ENCODE measurements at regions not wholly inside any gene's neighbourhood (a gene's known extent, or its start where the extent isn't known, plus 50 kb on each side); places are given as distances from the start of the nearest gene placed in this dataset.
"Not testable (repeated sequence)": the region's sequence is repeated elsewhere in the genome, so short reads cannot be mapped to it uniquely, and the experiment has no call there.

DNA sequence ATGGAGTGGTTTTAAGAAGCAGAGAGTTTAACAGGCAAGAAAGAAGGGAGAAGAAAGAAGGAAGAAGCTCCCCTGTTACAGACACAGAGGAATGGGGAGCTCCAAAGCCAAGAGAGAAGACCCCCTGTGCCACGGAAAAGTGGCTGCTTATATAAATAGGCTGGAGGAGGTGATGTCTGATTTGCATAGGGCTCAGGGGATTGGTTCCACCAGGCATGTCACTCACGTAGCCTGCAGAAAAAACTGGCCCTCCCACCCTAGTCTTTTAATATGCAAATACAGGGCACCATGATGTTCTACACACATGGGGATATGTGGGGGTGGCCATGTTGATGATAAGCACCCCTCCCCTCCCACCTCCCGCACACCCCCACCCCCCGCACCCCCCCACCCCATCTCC lies 99.6 kb downstream of the ETS2 start:
- peaks cover 16% of the 10 kb centered on the region for H3K4me1 ChIP-seq (ENCODE audit: low read depth)
- H3K9me3 ChIP-seq (ENCODE audit: low read depth): no peaks in the 10 kb centered on the region
- H3K27me3 ChIP-seq: no peaks in the 10 kb centered on the region
- no peak overlapping the region for H3K4me3 ChIP-seq
- no peak for DNase-seq (ENCODE audit: low read depth in 1 of 2, low spot score in 1 of 2)
- no peak overlapping the region for H3K27ac ChIP-seq
- no peak for TF ChIP-seq CTCF (IDR thresholded peaks at IDR 0.05; ENCODE audit: low read depth, low read length)
- no peaks in the 10 kb centered on the region for H3K36me3 ChIP-seq

- Histone ChIP-seq H3K27me3 (no peaks in the 10 kb centered on the region), H3K9me3 (ENCODE audit: low read depth) (no peaks in the 10 kb centered on the region), H3K36me3 (no peaks in the 10 kb centered on the region), H3K27ac (peak overlapping the region; percentile 63), H3K4me1 (ENCODE audit: low read depth) (peaks cover 16% of the 10 kb centered on the region), H3K4me3 (no peak overlapping the region)
- TF ChIP-seq CTCF (IDR thresholded peaks at IDR 0.05; ENCODE audit: low read depth, low read length): no peak
- DNase-seq (ENCODE audit: low read depth in 1 of 2, low spot score in 1 of 2): no peak
These were observed 98.0 kb downstream of the ETS2 start for GRCh38 chr21:38903690-38904139.

DNA sequence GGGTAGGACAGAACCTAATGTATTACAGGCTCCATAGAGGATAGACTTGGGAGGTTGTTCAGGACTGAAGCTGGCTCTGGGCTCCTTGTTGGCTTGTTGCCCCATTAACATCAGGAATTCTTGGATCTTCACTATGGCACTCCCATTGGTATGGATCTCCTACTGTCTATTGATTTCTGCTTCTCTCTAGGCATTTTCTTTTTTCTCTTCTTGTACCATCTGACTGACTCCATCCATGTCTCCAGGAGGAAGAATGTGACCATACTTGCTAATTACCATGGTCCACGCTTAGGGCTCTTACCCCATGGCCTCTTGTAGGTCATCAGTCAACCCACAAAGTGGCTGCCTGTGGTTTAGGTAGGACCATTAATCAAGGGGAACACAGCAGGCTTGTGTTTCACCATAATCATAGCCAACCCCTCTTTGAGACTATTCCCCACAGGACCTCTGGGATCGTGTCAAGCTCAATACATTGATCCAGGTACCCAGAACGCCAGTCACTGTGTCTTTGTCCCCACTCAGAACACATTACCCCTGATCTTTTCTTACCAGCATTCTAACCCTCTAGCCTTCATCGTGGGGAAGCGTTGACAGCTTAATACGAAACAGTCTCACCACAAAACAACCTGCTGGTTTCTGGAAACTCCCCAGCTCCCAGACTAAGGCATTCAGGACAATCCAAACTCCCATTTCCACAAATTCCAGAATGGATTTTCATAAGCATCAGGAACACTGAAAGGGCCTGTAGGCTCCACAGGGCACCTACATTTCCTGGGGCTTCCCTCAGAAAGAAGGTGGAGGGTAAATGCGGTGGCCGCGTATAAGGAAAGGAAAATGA lies 97.1 kb downstream of the ETS2 start:
- Histone ChIP-seq H3K27ac (peak overlapping the region; percentile 63), H3K9me3 (ENCODE audit: low read depth) (no peaks in the 10 kb centered on the region), H3K36me3 (no peaks in the 10 kb centered on the region), H3K27me3 (no peaks in the 10 kb centered on the region), H3K4me1 (ENCODE audit: low read depth) (peaks cover 16% of the 10 kb centered on the region), H3K4me3 (no peak overlapping the region)
- no peak for TF ChIP-seq CTCF (IDR thresholded peaks at IDR 0.05; ENCODE audit: low read depth, low read length)
- peak in 1 of 2 donors; percentile 58 for DNase-seq (ENCODE audit: low read depth in 1 of 2, low spot score in 1 of 2)

DNA sequence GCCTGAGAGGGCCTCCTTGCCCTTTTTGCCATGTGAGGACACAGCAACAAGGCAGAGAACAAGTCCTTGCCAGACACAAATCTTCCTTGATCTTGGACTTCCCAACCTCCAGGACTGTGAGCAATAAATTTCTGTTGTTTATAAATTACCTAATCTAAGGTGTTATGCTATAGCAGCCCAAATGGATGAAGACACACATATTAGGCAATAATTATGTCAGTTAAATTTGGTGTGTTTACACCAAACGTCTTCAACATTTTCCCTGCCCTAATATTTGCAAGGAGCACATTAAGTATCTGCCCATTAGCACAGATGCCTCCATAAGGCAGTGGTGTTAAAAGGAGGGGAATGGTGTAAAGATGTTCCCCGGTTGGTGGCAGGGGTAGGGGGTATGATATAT lies 94.8 kb downstream of the ETS2 start:
- TF ChIP-seq CTCF (IDR thresholded peaks at IDR 0.05; ENCODE audit: low read depth, low read length): no peak
- DNase-seq (ENCODE audit: low read depth in 1 of 2, low spot score in 1 of 2): no peak
- Histone ChIP-seq H3K27ac (no peak overlapping the region), H3K27me3 (no peaks in the 10 kb centered on the region), H3K4me3 (no peak overlapping the region), H3K4me1 (ENCODE audit: low read depth) (peaks cover 16% of the 10 kb centered on the region), H3K9me3 (ENCODE audit: low read depth) (no peaks in the 10 kb centered on the region), H3K36me3 (no peaks in the 10 kb centered on the region)

- not testable (repeated sequence) for H3K27ac ChIP-seq; H3K4me3 ChIP-seq; H3K9me3 ChIP-seq (ENCODE audit: low read depth); DNase-seq (ENCODE audit: low read depth in 1 of 2, low spot score in 1 of 2); H3K36me3 ChIP-seq; H3K27me3 ChIP-seq
- peaks cover 16% of the 10 kb centered on the region for H3K4me1 ChIP-seq (ENCODE audit: low read depth)
These were observed 94.3 kb downstream of the ETS2 start for GRCh38 chr21:38899985-38900384.

GRCh38 chr21:38899277-38899947 lies 93.7 kb downstream of the ETS2 start:
- H3K27ac ChIP-seq: no peak overlapping the region
- H3K9me3 ChIP-seq (ENCODE audit: low read depth): no peaks in the 10 kb centered on the region
- H3K27me3 ChIP-seq: no peaks in the 10 kb centered on the region
- peaks cover 16% of the 10 kb centered on the region for H3K4me1 ChIP-seq (ENCODE audit: low read depth)
- no peak for TF ChIP-seq CTCF (IDR thresholded peaks at IDR 0.05; ENCODE audit: low read depth, low read length)
- no peak for DNase-seq (ENCODE audit: low read depth in 1 of 2, low spot score in 1 of 2)
- no peak overlapping the region for H3K4me3 ChIP-seq
- no peaks in the 10 kb centered on the region for H3K36me3 ChIP-seq

Measured in cardiac muscle cell (in vitro differentiated cells and primary cell).